GM12878 (cell line): ENCODE measurements at regions not wholly inside any gene's neighbourhood (a gene's known extent, or its start where the extent isn't known, plus 50 kb on each side); places are given as distances from the start of the nearest gene placed in this dataset.

Source experiments
- ATAC-seq: fragments of 200-7000 bp; cut with Tn5 transposase; 3 replicates; pipeline ENCODE4 v1.9.1; 2020; ENCODE audit warnings: mild to moderate bottlenecking, moderate library complexity
- BruUV-seq: library from RNA; stranded (reverse); fragments of 400-500 nt; replicated peaks from 2 replicates; lab custom pipeline; 2021; lab: Mats Ljungman, UMichigan
- CTCF ChIA-PET: fragments of 300-600 bp; sonication (Branson Sonifier 250); formaldehyde crosslinking; extraction: SDS; loops from one replicate; lab custom pipeline; 2021; ENCODE audit warnings: inconsistent platforms; lab: Yijun Ruan, JAX
- POLR2A ChIA-PET: fragments of 350-600 bp; formaldehyde crosslinking; extraction: SDS; loops from one replicate; lab custom pipeline; 2021; ENCODE audit warnings: inconsistent platforms; lab: Charles Lee
- RAD21 ChIA-PET: fragments of 300-600 bp; sonication (Branson Sonifier 250); formaldehyde crosslinking; loops from one replicate; lab custom pipeline; 2023; ENCODE audit warnings: antibody characterized with exemption; ENCODE audit not compliant: unreplicated experiment; lab: Charles Lee
- SMC1A ChIA-PET: fragments of 300-600 bp; sonication (Branson Sonifier 250); formaldehyde crosslinking; loops from one replicate; lab custom pipeline; 2023; ENCODE audit not compliant: unreplicated experiment, uncharacterized antibody; lab: Charles Lee
- DNase-seq: peaks from one replicate; pipeline ENCODE4 v3.0.0-alpha.2; 2011; ENCODE audit warnings: low read depth, low spot score
- FAIRE-seq: peaks from 3 replicates; lab custom pipeline; 2011; peaks lifted over from hg19 to GRCh38; lab: Jason Lieb, UNC
- H2AFZ ChIP-seq: 2 replicates; pipeline ENCODE4 v1.6.0; 2011; ENCODE audit warnings: low read depth, low read length, control low read depth; ENCODE audit not compliant: control insufficient read depth
- H3K27ac ChIP-seq: 2 replicates; pipeline ENCODE4 v1.5.1; 2011; ENCODE audit warnings: control low read depth; ENCODE audit not compliant: control insufficient read depth, insufficient read depth
- H3K27me3 ChIP-seq, 2 experiments: replicated peaks in 1 of 2; 2 replicates each; pipeline versions ENCODE4 v1.6.0 to v1.6.1; 2011; ENCODE audit warnings: low read length in 1 of 2; ENCODE audit not compliant: control insufficient read depth in 2 of 2, insufficient read depth in 2 of 2
- H3K36me3 ChIP-seq, 2 experiments: 2 replicates each; pipeline ENCODE4 v1.5.1; 2011; ENCODE audit warnings: low read length in 1 of 2; ENCODE audit not compliant: control insufficient read depth in 2 of 2, insufficient read depth in 2 of 2
- H3K4me1 ChIP-seq: 2 replicates; pipeline ENCODE4 v1.6.1; 2011; ENCODE audit warnings: mild to moderate bottlenecking, low read length, moderate library complexity, mixed read lengths; ENCODE audit not compliant: control insufficient read depth, insufficient read depth
- H3K4me2 ChIP-seq: 2 replicates; pipeline ENCODE4 v1.6.0; 2011; ENCODE audit warnings: control low read depth; ENCODE audit not compliant: control insufficient read depth, insufficient read depth
- H3K4me3 ChIP-seq: fragments of 200-600 bp; sonication (generic); 2 replicates; pipeline ENCODE4 v1.5.1; 2016
- H3K79me2 ChIP-seq: 2 replicates; pipeline ENCODE4 v1.6.0; 2011; ENCODE audit warnings: low read length; ENCODE audit not compliant: control insufficient read depth, insufficient read depth
- H3K9ac ChIP-seq: 2 replicates; pipeline ENCODE4 v1.8.0; 2011; ENCODE audit warnings: low read length, control low read depth, mixed read lengths; ENCODE audit not compliant: control insufficient read depth, insufficient read depth
- H3K9me3 ChIP-seq: replicated peaks from 3 replicates; pipeline ENCODE4 v1.5.1; 2011; ENCODE audit warnings: mild to moderate bottlenecking, low read length; ENCODE audit not compliant: control insufficient read depth, insufficient read depth
- H4K20me1 ChIP-seq: 2 replicates; pipeline ENCODE4 v1.6.0; 2011; ENCODE audit not compliant: control insufficient read depth, insufficient read depth
- CHD1 ChIP-seq: IDR thresholded peaks from 2 replicates; pipeline ENCODE4 v1.6.1; 2012; ENCODE audit warnings: low read depth, low read length, improper control_type of control experiment
- ELK1 ChIP-seq: IDR thresholded peaks from 2 replicates; pipeline ENCODE4 v1.6.1; 2012; ENCODE audit warnings: low read depth, low read length, improper control_type of control experiment
- ETV6 ChIP-seq, 2 experiments: fragments of 450-650 bp in 1 of 2; IDR thresholded peaks in 1 of 2; conservative IDR thresholded peaks in 1 of 2; 2 replicates each; pipeline ENCODE4 v1.6.1; 2014; ENCODE audit warnings: antibody characterized with exemption in 1 of 2, borderline replicate concordance in 1 of 2, low read depth in 1 of 2, mild to moderate bottlenecking in 1 of 2, moderate library complexity in 1 of 2
- FOXM1 ChIP-seq: IDR thresholded peaks from 2 replicates; pipeline ENCODE4 v1.6.1; 2012; ENCODE audit warnings: low read depth, mild to moderate bottlenecking, inconsistent platforms, low read length, moderate library complexity
- HDAC6 ChIP-seq: fragments of 200-600 bp; sonication (generic); IDR thresholded peaks from one replicate; pipeline ENCODE4 v1.8.0; 2017; ENCODE audit warnings: antibody characterized with exemption; ENCODE audit not compliant: unreplicated experiment
- HDGF ChIP-seq: fragments of 450-650 bp; IDR thresholded peaks from 2 replicates; pipeline ENCODE4 v1.6.1; 2016; ENCODE audit warnings: antibody characterized with exemption
- IRF4 ChIP-seq: IDR thresholded peaks from 2 replicates; pipeline ENCODE4 v1.6.1; 2011; ENCODE audit warnings: low read depth, low read length
- KDM1A ChIP-seq: fragments of 200-600 bp; sonication (generic); IDR thresholded peaks from 2 replicates; pipeline ENCODE4 v1.6.1; 2016; ENCODE audit warnings: borderline replicate concordance
- MEF2B ChIP-seq: fragments of 450-650 bp; IDR thresholded peaks from 2 replicates; pipeline ENCODE4 v1.6.1; 2018; ENCODE audit warnings: mild to moderate bottlenecking, moderate library complexity; ENCODE audit not compliant: partially characterized antibody, poor library complexity, severe bottlenecking
- MYB ChIP-seq: fragments of 150-350 bp; IDR thresholded peaks from 2 replicates; pipeline ENCODE4 v1.6.1; 2014; ENCODE audit warnings: mild to moderate bottlenecking, low read depth, low read length, borderline replicate concordance
- PAX8 ChIP-seq: fragments of 450-650 bp; IDR thresholded peaks from 2 replicates; pipeline ENCODE4 v1.6.1; 2017; ENCODE audit warnings: mild to moderate bottlenecking, moderate library complexity
- SREBF1 ChIP-seq: IDR thresholded peaks from 2 replicates; pipeline ENCODE4 v1.6.1; 2012; ENCODE audit warnings: mild to moderate bottlenecking, low read length
- SRF ChIP-seq, 2 experiments: IDR thresholded peaks; 2 replicates each; pipeline ENCODE4 v1.6.1; 2011; ENCODE audit warnings: low read depth in 2 of 2, low read length in 2 of 2, mild to moderate bottlenecking in 1 of 2, moderate library complexity in 1 of 2
- TBL1XR1 ChIP-seq: IDR thresholded peaks from 2 replicates; pipeline ENCODE4 v1.6.1; 2012; ENCODE audit warnings: low read depth, low read length, improper control_type of control experiment
- WRNIP1 ChIP-seq: IDR thresholded peaks from 2 replicates; pipeline ENCODE4 v1.6.1; 2011; ENCODE audit warnings: low read depth, low read length, improper control_type of control experiment, borderline replicate concordance
- ZBTB11 ChIP-seq: fragments of 450-650 bp; formaldehyde crosslinking; IDR thresholded peaks from 2 replicates; pipeline ENCODE4 v1.5.0; 2022; ENCODE audit warnings: mild to moderate bottlenecking, missing genetic modification characterization
- ZBTB4 ChIP-seq: fragments of 450-650 bp; formaldehyde crosslinking; IDR thresholded peaks from 2 replicates; pipeline ENCODE4 v1.4.0; 2022; ENCODE audit warnings: mild to moderate bottlenecking, moderate library complexity
- ZNF274 ChIP-seq: IDR thresholded peaks from one replicate; pipeline ENCODE4 v1.8.0; 2011; ENCODE audit not compliant: insufficient read length, insufficient read depth
- WGBS: methylation state at CpG from one replicate; pipeline ENCODE4 v1.1.6; 2016; ENCODE audit warnings: low lambda C conversion rate; ENCODE audit not compliant: insufficient replicate concordance, insufficient coverage; ENCODE audit errors: missing lambda C conversion rate; 5-methylcytosine and 5-hydroxymethylcytosine counted together
- in situ Hi-C: fragments of 300-500 bp; cut with MboI; formaldehyde crosslinking; loops from 9 replicates; pipeline ENCODE4 v1.14.3; 2018; ENCODE audit warnings: mixed read lengths
- intact Hi-C: fragments of 100-400 bp; cut with micrococcal nuclease; formaldehyde crosslinking; loops from one replicate; pipeline ENCODE4 v1.14.2; 2022; ENCODE audit not compliant: unreplicated experiment

GRCh38 chr13:103876571-103876970 is 810.4 kb upstream of the SLC10A2 start:
- FAIRE-seq: no peak
- H3K4me2 ChIP-seq: no peak overlapping the region
- ChIA-PET POLR2A (no interaction called here), RAD21 (no interaction called here), CTCF (no interaction called here), SMC1A (no interaction called here)
- no peak for TF ChIP-seq WRNIP1
- TF ChIP-seq ZNF274: no peak
- no peak for TF ChIP-seq HDGF
- TF ChIP-seq ELK1: no peak
- TF ChIP-seq MYB: no peak
- TF ChIP-seq KDM1A: no peak
- no peak for TF ChIP-seq ETV6 (conservative IDR thresholded peaks at IDR 0.05 in 1 of 2, IDR thresholded peaks at IDR 0.05 in 1 of 2; ENCODE audit: borderline replicate concordance in 1 of 2, low read depth in 1 of 2)
- no peak for TF ChIP-seq PAX8
- no peak for TF ChIP-seq IRF4
- TF ChIP-seq ZBTB4 (CRISPR knock-in tag): no peak
- no peak for TF ChIP-seq HDAC6
- TF ChIP-seq MEF2B: no peak
- TF ChIP-seq SRF (IDR thresholded peaks at IDR 0.05; ENCODE audit: low read depth in 2 of 2, low read length in 2 of 2): no peak
- no peak for TF ChIP-seq CHD1
- TF ChIP-seq FOXM1: no peak
- no peak for TF ChIP-seq ZBTB11
- TF ChIP-seq SREBF1: no peak
- no peak for TF ChIP-seq TBL1XR1
- no TSS peak for BruUV-seq
- no peaks in the 10 kb centered on the region for H3K27me3 ChIP-seq
- in situ Hi-C loops (no loop called here), intact Hi-C loops (no loop called here)
- no peak for DNase-seq
- H3K4me1 ChIP-seq: no peaks in the 10 kb centered on the region
- 73% methylated on average over 6 of the region's 6 CpGs for WGBS
- ATAC-seq: no peak
- no peak overlapping the region for H3K4me3 ChIP-seq
- H3K27ac ChIP-seq: no peak overlapping the region
- no peaks in the 10 kb centered on the region for H3K79me2 ChIP-seq
- no peaks in the 10 kb centered on the region for H3K36me3 ChIP-seq
- no peaks in the 10 kb centered on the region for H4K20me1 ChIP-seq
- H2AFZ ChIP-seq: no peak overlapping the region
- no peaks in the 10 kb centered on the region for H3K9me3 ChIP-seq
- no peak overlapping the region for H3K9ac ChIP-seq
